Fibroblast of gingiva (primary cell): ENCODE measurements at regions not wholly inside any gene's neighbourhood (a gene's known extent, or its start where the extent isn't known, plus 50 kb on each side); places are given as distances from the start of the nearest gene placed in this dataset.

Experiments used
- DNase-seq: peaks from one replicate; pipeline ENCODE4 v3.0.0-alpha.2; 2011; ENCODE audit warnings: low read depth

GRCh38 chr9:126126807-126127206 is 199.8 kb upstream of the MVB12B start:
- no peak for DNase-seq

GRCh38 chr9:126127591-126127990 is 199.0 kb upstream of the MVB12B start:
- DNase-seq, result no peak

GRCh38 chr9:126128494-126129142 is 198.0 kb upstream of the MVB12B start:
- no peak for DNase-seq

- no peak for DNase-seq
Observed at GRCh38 chr9:126131066-126132010, 195.3 kb upstream of the MVB12B start.

- DNase-seq, result no peak
Observed at GRCh38 chr9:126132746-126133145, 193.9 kb upstream of the MVB12B start.

- DNase-seq, result no peak
Observed at GRCh38 chr9:126144196-126144595, 182.4 kb upstream of the MVB12B start.

GRCh38 chr9:126144603-126145456 is 181.8 kb upstream of the MVB12B start:
- DNase-seq, result no peak

GRCh38 chr9:126145887-126146253 is 180.8 kb upstream of the MVB12B start:
- no peak for DNase-seq

GRCh38 chr9:126146254-126147145 is 180.1 kb upstream of the MVB12B start:
- no peak for DNase-seq

- DNase-seq, result no peak
Observed at GRCh38 chr9:126147186-126147935, 179.3 kb upstream of the MVB12B start.

GRCh38 chr9:126147936-126148870 is 178.4 kb upstream of the MVB12B start:
- no peak for DNase-seq

- DNase-seq, result no peak
Observed at GRCh38 chr9:126148994-126149393, 177.6 kb upstream of the MVB12B start.

GRCh38 chr9:126149661-126150060 is 177.0 kb upstream of the MVB12B start:
- DNase-seq, result no peak

GRCh38 chr9:126150411-126151030 is 176.1 kb upstream of the MVB12B start:
- DNase-seq, result no peak

- no peak for DNase-seq
Observed at GRCh38 chr9:126151031-126151685, 175.5 kb upstream of the MVB12B start.

GRCh38 chr9:126151686-126152134 is 174.9 kb upstream of the MVB12B start:
- DNase-seq, result no peak

- no peak for DNase-seq
Observed at GRCh38 chr9:126152622-126153362, 173.8 kb upstream of the MVB12B start.

GRCh38 chr9:126153382-126153781 is 173.2 kb upstream of the MVB12B start:
- no peak for DNase-seq
